ENCODE measurements at regions not wholly inside any gene's neighbourhood (a gene's known extent, or its start where the extent isn't known, plus 50 kb on each side); places are given as distances from the start of the nearest gene placed in this dataset.

- POLR2A ChIA-PET, result no interaction called here
- intact Hi-C loops (cut with micrococcal nuclease), result no loop called here
- no peaks in the 10 kb centered on the region for H3K4me1 Mint-ChIP-seq (ENCODE audit: low read depth)
These were observed 346.2 kb upstream of the LYPLAL1 start for GRCh38 chr1:218827486-218827885.

GRCh38 chr1:218828125-218828650 lies 345.5 kb upstream of the LYPLAL1 start:
- no peaks in the 10 kb centered on the region for H3K9me3 Mint-ChIP-seq
- intact Hi-C loops (cut with micrococcal nuclease), result no loop called here
- no peak for TF ChIP-seq CTCF (IDR thresholded peaks at IDR 0.05)
- no peaks in the 10 kb centered on the region for H3K36me3 Mint-ChIP-seq (ENCODE audit: low read depth)
- ChIA-PET CTCF (no interaction called here), POLR2A (no interaction called here)
- ATAC-seq, result no peak
- no peak overlapping the region for H3K27ac Mint-ChIP-seq
- H3K27me3 Mint-ChIP-seq, result no peaks in the 10 kb centered on the region
- no peak for DNase-seq
- H3K4me3 Mint-ChIP-seq, result no peak overlapping the region
- no peaks in the 10 kb centered on the region for H3K4me1 Mint-ChIP-seq (ENCODE audit: low read depth)

More at GRCh38 chr1:218827486-218827885, 346.2 kb upstream of the LYPLAL1 start:
- Mint-ChIP-seq H3K27ac (no peak overlapping the region), H3K36me3 (ENCODE audit: low read depth) (no peaks in the 10 kb centered on the region), H3K4me3 (no peak overlapping the region), H3K9me3 (no peaks in the 10 kb centered on the region), H3K27me3 (no peaks in the 10 kb centered on the region)
- no peak for TF ChIP-seq CTCF (IDR thresholded peaks at IDR 0.05)
- ATAC-seq, result no peak
- CTCF ChIA-PET, result no interaction called here
- no peak for DNase-seq

- H3K4me3 Mint-ChIP-seq, result no peak overlapping the region
- intact Hi-C loops (cut with micrococcal nuclease), result no loop called here
- DNase-seq, result no peak
These were observed 344.6 kb upstream of the LYPLAL1 start for GRCh38 chr1:218829097-218829496.

GRCh38 chr1:218835609-218836008 lies 338.1 kb upstream of the LYPLAL1 start:
- intact Hi-C loops (cut with micrococcal nuclease), result no loop called here
- no peak overlapping the region for H3K4me3 Mint-ChIP-seq
- no peaks in the 10 kb centered on the region for H3K9me3 Mint-ChIP-seq
- H3K27ac Mint-ChIP-seq, result no peak overlapping the region
- no peaks in the 10 kb centered on the region for H3K4me1 Mint-ChIP-seq (ENCODE audit: low read depth)
- POLR2A ChIA-PET, result no interaction called here
- no peak for TF ChIP-seq CTCF (IDR thresholded peaks at IDR 0.05)
- ATAC-seq (no peak), DNase-seq (no peak)
- H3K27me3 Mint-ChIP-seq, result no peaks in the 10 kb centered on the region
- H3K36me3 Mint-ChIP-seq (ENCODE audit: low read depth), result no peaks in the 10 kb centered on the region
- CTCF ChIA-PET, result no interaction called here

More at GRCh38 chr1:218829097-218829496, 344.6 kb upstream of the LYPLAL1 start:
- ChIA-PET CTCF (no interaction called here), POLR2A (no interaction called here)
- ATAC-seq, result no peak
- H3K4me1 Mint-ChIP-seq (ENCODE audit: low read depth), result no peaks in the 10 kb centered on the region
- TF ChIP-seq CTCF (IDR thresholded peaks at IDR 0.05), result no peak
- H3K27ac Mint-ChIP-seq, result no peak overlapping the region
- no peaks in the 10 kb centered on the region for H3K9me3 Mint-ChIP-seq
- H3K27me3 Mint-ChIP-seq, result no peaks in the 10 kb centered on the region
- H3K36me3 Mint-ChIP-seq (ENCODE audit: low read depth), result no peaks in the 10 kb centered on the region

- no peaks in the 10 kb centered on the region for H3K27me3 Mint-ChIP-seq
- no peak overlapping the region for H3K4me3 Mint-ChIP-seq
These were observed 337.4 kb upstream of the LYPLAL1 start for GRCh38 chr1:218836264-218836663.

More at GRCh38 chr1:218836264-218836663, 337.4 kb upstream of the LYPLAL1 start:
- intact Hi-C loops (cut with micrococcal nuclease), result no loop called here
- DNase-seq (no peak), ATAC-seq (no peak)
- CTCF ChIA-PET, result no interaction called here
- Mint-ChIP-seq H3K36me3 (ENCODE audit: low read depth) (no peaks in the 10 kb centered on the region), H3K9me3 (no peaks in the 10 kb centered on the region), H3K4me1 (ENCODE audit: low read depth) (no peaks in the 10 kb centered on the region), H3K27ac (no peak overlapping the region)
- POLR2A ChIA-PET, result no interaction called here
- no peak for TF ChIP-seq CTCF (IDR thresholded peaks at IDR 0.05)

Measured in activated CD8-positive, alpha-beta T cell treated with anti-CD3 and anti-CD28 coated beads for 36 hours (primary cell).